ENCODE measurements at regions not wholly inside any gene's neighbourhood (a gene's known extent, or its start where the extent isn't known, plus 50 kb on each side); places are given as distances from the start of the nearest gene placed in this dataset.

DNA sequence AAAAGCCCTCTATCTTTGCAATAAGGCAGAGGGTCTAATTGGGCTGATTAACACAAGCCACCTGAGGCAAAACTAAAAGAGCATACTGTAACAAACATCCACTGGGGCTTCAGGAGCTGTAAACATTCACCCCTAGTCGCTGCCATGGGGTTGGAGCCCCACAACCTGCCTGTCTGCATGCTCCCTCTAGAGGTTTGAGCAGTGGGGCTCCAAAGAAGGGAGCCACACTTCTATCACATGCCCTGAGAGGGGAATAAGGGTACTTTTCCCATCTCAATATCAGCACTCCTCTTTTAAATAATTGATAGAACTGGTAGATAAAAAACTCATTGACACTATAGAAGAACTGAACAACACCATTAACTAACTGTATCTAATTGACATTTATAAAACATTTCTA is 130.1 kb upstream of the COX10 start:
- no peak for DNase-seq

DNA sequence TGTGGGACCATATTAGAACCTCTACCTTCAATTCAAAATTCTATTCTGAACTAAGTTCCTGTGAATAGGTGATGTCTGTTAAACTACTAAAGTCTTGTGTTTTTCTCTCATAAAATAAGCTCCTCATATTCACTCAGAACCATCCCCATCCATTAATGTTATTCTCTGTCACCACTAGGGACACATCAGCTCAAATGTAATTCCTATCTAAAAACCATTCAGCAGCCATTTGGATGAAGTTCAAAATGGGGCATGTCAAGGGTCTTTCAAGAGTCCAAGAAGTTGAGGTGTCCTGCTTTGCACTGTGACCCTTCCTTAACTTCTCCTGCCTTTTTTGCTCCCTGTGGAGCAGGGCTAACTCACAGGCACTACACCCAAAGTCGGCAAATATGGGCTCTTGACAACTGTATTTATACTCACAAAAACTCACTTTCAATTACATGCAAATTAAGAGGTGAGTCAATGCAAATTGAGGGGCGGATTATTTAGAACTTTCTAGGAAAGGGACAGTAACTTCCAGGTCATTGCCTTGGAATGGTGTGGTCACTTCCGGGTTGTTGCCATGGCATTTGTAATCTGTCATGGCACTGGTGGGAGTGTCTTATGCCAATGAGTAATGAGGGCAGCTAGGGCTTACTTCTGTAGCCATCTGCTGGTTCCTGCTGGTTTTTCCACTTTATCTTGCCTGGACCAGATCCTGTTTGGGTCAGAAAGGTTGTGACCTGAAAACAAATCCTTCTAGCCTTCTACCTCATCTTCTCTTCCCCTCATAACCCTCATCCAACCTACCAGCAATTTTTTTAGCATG is 128.2 kb upstream of the COX10 start:
- no peak for DNase-seq

GRCh38 chr17:13941781-13942180 is 127.5 kb upstream of the COX10 start:
- DNase-seq = no peak

GRCh38 chr17:13943909-13944308 is 125.4 kb upstream of the COX10 start:
- DNase-seq = no peak

GRCh38 chr17:13947499-13947898 is 121.8 kb upstream of the COX10 start:
- DNase-seq = no peak

DNA sequence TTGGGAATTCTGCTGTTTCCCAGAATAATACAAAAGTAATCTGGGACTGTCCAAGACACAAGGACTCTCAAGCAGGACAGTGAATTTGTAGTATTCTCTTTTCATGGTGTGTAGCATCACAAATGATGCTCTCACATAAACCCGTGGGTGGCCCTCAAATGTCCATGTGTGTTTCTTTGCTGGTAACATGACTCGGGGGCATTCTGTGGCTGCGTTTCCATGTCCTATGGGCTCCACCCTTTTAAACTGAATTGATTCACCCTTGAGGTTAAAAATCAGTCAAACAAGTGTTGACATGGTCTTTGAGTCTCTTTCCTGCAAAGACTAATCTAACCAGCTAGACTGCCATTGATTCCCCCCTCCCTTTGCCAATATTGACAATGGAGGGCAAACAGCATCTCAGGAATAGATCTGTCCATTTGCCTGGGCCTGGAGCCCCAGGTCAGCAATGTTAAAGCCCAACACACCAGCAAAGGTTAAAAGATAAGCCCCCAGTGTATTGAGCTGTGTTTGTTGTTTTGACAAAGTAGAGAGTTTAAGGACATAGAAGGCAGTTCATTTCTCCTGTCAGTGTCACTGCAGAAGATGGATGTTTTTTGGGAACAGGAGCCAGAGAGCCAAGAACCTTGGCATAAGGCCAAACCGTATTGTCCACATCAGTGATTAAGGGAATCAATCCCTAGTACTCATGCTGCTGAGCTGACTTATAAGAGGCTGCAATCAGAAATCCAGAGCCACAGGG is 117.1 kb upstream of the COX10 start:
- no peak for DNase-seq

DNA sequence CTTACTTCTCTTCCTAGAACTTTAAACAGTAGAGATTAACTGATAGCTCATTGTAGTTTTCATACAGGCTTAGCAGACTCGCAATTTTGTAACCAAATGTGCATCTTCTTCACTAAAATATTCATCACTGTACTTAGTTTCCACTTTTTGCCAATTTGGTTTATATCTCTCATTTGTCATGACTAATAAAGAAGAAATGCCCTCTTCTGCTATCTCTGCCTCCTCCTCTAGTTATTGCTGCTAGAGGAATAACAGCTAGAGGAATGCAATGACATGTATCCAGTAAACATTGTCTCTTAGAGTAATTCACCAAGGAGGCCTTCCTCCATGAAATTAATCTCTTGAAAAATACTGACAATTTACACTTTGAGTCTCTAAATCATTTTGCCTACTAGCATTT is 115.5 kb upstream of the COX10 start:
- DNase-seq = no peak

DNA sequence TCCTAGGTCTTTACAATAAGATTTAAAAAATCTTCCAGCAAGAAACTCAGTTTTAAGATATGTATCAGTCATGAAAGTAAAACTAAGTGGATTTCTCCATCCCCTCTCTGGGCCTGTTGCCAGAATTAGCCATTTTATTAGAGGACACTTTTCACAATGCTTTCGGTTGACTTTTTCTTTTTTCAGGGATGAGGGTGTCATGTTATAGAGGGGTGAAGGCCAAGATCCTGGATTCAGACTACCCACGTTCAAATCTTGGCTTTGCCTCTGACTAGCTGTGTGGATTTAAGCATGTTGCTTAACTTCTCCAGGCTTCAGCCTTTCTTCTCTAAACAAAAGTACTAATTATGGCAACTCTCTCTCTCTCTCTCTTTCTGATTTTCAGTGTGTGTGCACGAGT is 111.7 kb upstream of the COX10 start:
- no peak for DNase-seq

DNA sequence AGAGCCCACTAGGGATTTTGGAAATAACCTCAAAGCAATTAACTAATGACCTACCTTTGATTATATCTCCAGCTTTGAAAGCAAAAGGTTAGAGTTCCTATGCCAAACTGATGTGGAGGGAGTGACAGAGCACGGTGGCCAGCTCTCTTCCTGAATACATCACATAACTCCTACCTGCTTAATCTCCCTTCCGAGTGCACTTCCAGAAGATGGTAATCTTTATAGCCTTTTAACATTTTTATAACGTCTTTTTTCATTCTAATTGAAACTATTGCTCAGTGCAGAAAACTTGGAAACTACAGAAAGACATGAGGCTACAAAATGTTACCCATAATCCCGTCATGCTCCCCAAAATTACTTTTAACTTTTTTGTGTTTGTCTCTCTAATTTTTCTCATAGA is 110.5 kb upstream of the COX10 start:
- DNase-seq = no peak

GRCh38 chr17:13961265-13961664 is 108.0 kb upstream of the COX10 start:
- no peak for DNase-seq

GRCh38 chr17:13962716-13963240 is 106.5 kb upstream of the COX10 start:
- DNase-seq = no peak

GRCh38 chr17:13967416-13967815 is 101.9 kb upstream of the COX10 start:
- DNase-seq = no peak

- no peak for DNase-seq
Measured at GRCh38 chr17:13970531-13970930, 98.8 kb upstream of the COX10 start.

DNA sequence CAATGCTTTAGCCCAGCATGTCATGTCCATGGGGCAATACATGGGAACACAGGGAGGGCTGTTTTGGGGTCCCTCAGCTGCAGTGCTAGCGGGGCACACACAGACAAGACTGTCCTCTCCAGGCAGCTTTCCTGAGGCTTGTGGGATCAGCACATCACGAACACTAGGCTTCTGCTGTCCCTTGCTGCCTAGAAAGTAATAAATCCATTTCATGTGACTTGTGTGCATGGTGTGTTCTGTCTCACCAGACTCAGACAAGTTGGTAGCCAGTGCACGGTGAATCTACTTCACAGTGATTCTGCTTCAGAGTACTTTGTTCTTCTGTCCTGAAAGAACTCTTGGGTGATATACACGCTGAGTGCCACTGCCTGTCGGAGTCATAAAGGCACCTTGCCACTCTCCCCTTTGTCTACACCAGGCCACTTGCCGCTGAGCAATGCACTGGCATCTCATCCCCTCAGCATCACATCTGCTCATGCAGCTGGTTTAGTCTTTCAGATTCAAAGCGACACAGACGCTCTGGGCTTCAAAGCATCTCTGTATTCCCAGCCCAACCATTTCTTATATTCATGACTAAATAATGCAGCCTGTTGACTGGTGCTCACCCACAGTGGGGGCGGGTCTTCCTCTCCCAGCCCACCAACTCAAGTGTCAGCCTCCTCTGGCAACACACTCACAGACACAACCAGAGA is 95.2 kb upstream of the COX10 start:
- no peak for DNase-seq

DNA sequence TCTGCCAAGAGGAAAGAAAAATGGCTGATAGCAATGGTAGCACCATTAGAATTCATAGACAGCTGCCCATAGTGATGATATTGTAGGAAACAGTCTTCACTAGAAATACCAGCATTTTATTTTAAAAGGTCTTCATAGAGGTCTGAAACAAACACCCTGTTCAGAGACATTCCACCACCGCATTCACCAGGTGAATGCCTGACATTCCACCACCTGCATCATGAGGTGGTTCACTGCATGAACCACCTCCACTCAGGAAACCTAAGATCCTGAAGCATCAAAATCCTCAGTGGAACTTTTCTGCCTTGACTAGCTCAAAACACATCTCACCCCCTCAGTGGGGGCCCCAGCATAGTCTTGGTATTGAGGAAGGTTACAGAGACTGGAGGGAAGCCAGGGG is 91.5 kb upstream of the COX10 start:
- no peak for DNase-seq

DNA sequence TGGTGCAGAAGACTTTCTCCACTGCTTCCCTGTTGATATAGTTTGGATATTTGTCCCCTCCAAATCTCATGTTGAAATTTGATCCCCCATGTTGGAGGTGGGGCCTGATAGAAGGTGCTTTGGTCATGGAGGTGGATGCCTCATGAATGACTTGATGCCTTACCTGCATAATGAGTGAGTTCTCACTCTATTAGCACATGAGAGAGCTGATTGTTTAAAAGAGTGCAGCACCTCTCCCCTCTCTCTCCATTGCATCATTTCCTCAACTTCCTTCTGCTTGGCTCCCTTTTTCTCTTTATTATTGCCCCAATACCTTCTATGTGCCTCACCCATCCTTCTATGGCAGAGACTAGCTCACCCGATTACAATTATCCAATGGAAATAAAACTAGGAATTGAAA is 90.8 kb upstream of the COX10 start:
- no peak for DNase-seq

GRCh38 chr17:13981881-13982280 is 87.4 kb upstream of the COX10 start:
- no peak for DNase-seq

DNA sequence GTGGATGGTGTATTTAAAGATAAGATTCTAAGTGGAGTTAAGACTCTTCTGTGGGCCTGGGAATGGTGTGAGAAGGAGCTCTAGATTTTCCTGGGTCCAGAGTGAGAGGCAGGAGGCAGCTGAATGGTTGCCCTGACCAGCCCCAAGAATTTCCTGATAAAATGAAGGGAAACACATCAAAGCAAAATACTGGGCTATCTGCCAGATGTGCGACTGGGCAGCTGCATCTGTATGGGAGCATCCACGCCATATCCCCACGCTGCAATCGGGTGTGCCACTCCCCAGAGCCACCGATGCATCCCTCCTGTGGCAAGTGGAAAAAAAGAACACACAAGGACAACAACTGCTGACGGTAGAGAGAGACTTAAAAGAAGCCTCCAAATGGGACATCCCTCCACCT is 84.3 kb upstream of the COX10 start:
- DNase-seq = no peak

GRCh38 chr17:13986855-13987254 is 82.4 kb upstream of the COX10 start:
- DNase-seq = peak; percentile 46

DNA sequence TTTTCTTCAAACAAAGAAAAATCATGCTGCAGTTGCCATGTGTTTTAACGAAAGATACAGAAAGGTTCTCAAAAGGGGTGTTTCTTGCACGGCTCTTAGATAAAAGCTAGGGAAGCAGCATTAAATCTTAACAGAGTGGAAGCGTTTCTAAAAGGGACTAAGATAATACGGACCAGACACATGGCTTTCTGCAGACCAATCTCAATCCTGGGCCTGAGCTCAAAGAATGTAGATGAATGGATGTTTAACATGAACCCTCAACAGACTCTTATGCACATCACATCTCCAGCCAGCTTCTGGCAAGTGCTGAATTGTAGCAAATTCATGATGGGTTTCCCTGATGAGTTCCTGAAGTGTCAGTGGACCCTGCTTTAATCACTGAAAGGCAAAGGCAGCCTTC is 80.2 kb upstream of the COX10 start:
- DNase-seq = no peak

- no peak for DNase-seq
Measured at GRCh38 chr17:13993106-13993505, 76.2 kb upstream of the COX10 start.

DNA sequence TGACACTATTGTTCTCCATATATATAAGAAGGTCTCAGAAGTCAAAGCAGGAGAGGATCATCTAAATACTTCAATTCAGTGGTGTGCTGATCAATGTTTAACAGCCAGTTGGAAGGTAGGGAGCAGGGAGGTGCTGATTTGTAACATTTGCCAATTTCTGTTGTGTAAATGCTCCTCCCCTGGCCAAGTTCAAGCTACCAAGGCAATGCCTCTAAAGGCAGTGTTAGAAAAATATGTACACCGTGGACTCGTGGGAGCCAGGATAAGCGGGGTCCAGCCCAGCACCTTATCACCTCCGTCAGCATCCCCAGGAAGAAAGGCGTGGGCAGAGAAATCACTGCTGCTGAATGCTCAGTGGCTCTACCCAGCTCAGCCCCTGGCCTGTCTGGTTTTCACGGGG is 75.3 kb upstream of the COX10 start:
- no peak for DNase-seq

DNA sequence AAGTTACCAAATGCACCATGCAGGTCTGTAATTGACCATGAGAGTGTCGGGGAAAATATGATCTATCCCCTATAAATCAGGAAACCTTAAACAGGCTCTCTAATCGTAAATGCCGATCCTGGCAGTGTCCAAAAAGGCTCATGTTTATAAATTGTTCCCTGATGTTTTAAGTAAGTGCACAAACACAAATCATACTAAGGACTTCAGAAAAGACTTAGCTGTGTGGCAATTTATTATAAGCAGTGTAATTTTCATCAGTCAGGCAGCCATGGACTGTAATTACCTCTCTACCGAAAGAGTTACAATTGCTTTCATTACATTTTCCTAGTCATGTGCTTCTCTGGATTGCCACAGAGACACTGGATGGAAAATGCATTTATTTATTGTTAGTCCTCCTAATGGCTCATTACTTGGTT is 73.4 kb upstream of the COX10 start:
- DNase-seq = no peak

DNA sequence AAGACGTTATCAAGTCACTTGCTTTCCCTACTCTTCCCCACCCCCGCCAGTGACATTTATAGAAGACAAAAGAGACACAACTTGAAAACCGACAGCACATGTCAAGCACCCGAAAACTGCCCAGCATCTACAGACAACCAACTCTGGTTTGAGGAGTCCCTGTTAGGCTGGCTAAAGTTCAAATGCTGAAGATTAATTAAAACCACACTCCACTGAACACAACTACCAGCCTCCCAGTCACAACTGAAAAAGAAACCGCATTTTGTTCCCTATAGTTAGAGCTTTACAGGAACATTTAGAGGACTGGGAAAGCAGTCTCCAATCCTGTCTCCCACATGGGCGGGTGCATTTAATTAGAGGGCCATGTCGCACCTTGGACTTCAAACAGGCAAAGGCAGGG is 73.0 kb upstream of the COX10 start:
- no peak for DNase-seq

All from hematopoietic multipotent progenitor cell treated with erythropoietin and hydrocortisone succinate and interleukin-3 and kit ligand, for 6 days (in vitro differentiated cells).